Activated CD8-positive, alpha-beta T cell treated with anti-CD3 and anti-CD28 coated beads for 36 hours (primary cell): ENCODE measurements at regions not wholly inside any gene's neighbourhood (a gene's known extent, or its start where the extent isn't known, plus 50 kb on each side); places are given as distances from the start of the nearest gene placed in this dataset.

ENCODE experiments used
- ATAC-seq: fragments of 200-7000 bp; cut with Tn5 transposase; one replicate; pipeline ENCODE4 v1.10.0; 2021; ENCODE audit warnings: mild to moderate bottlenecking, moderate library complexity
- CTCF ChIA-PET: fragments of 350-600 bp; sonication (Branson Sonifier 250); formaldehyde crosslinking; loops from one replicate; lab custom pipeline; 2021; ENCODE audit warnings: antibody characterized with exemption; lab: Charles Lee
- POLR2A ChIA-PET: fragments of 350-600 bp; sonication (Branson Sonifier 250); formaldehyde crosslinking; loops from one replicate; lab custom pipeline; 2021; ENCODE audit warnings: antibody characterized with exemption; lab: Charles Lee
- DNase-seq: peaks from one replicate; pipeline ENCODE4 v3.0.0-alpha.2; 2020
- H3K27ac Mint-ChIP-seq: one replicate; pipeline ENCODE4 v1.8.0; 2021; ENCODE audit warnings: mild to moderate bottlenecking, mixed read lengths
- H3K27me3 Mint-ChIP-seq: one replicate; pipeline ENCODE4 v1.8.0; 2021; ENCODE audit warnings: mixed read lengths
- H3K36me3 Mint-ChIP-seq: one replicate; pipeline ENCODE4 v1.8.0; 2021; ENCODE audit warnings: low read depth, mixed read lengths
- H3K4me1 Mint-ChIP-seq: one replicate; pipeline ENCODE4 v1.8.0; 2021; ENCODE audit warnings: low read depth, mixed read lengths
- H3K4me3 Mint-ChIP-seq: one replicate; pipeline ENCODE4 v1.8.0; 2021; ENCODE audit warnings: mild to moderate bottlenecking, moderate library complexity, mixed read lengths
- H3K9me3 Mint-ChIP-seq: one replicate; pipeline ENCODE4 v1.8.0; 2021; ENCODE audit warnings: mixed read lengths
- CTCF ChIP-seq: fragments of 200-600 bp; IDR thresholded peaks from one replicate; pipeline ENCODE4 v1.8.0; 2022; ENCODE audit warnings: antibody characterized with exemption, mild to moderate bottlenecking
- intact Hi-C: fragments of 100-400 bp; cut with micrococcal nuclease; formaldehyde crosslinking; loops from one replicate; pipeline ENCODE4 v1.10.0; 2022

- no peak for DNase-seq
- Mint-ChIP-seq H3K4me1 (no peaks in the 10 kb centered on the region), H3K27me3 (no peaks in the 10 kb centered on the region), H3K9me3 (no peaks in the 10 kb centered on the region), H3K36me3 (no peaks in the 10 kb centered on the region), H3K4me3 (no peak overlapping the region), H3K27ac (no peak overlapping the region)
- ChIA-PET POLR2A (no interaction called here), CTCF (no interaction called here)
- intact Hi-C loops = no loop called here
- ATAC-seq = no peak
- no peak for TF ChIP-seq CTCF
Measured at GRCh38 chr2:6362671-6363450, 502.8 kb downstream of the CMPK2 start.

GRCh38 chr2:6368281-6368680 is 497.4 kb downstream of the CMPK2 start:
- Mint-ChIP-seq H3K27ac (no peak overlapping the region), H3K4me1 (no peaks in the 10 kb centered on the region), H3K36me3 (no peaks in the 10 kb centered on the region), H3K9me3 (no peaks in the 10 kb centered on the region), H3K27me3 (peaks cover 1% of the 10 kb centered on the region), H3K4me3 (no peak overlapping the region)
- DNase-seq (no peak), ATAC-seq (no peak)
- ChIA-PET CTCF (no interaction called here), POLR2A (no interaction called here)
- intact Hi-C loops = no loop called here
- no peak for TF ChIP-seq CTCF

- TF ChIP-seq CTCF = no peak
- no peak overlapping the region for H3K4me3 Mint-ChIP-seq
- POLR2A ChIA-PET = no interaction called here
- no peaks in the 10 kb centered on the region for H3K4me1 Mint-ChIP-seq
- intact Hi-C loops = no loop called here
- DNase-seq = no peak
- CTCF ChIA-PET = no interaction called here
- H3K9me3 Mint-ChIP-seq = no peaks in the 10 kb centered on the region
- H3K36me3 Mint-ChIP-seq = no peaks in the 10 kb centered on the region
- no peak overlapping the region for H3K27ac Mint-ChIP-seq
- H3K27me3 Mint-ChIP-seq = peaks cover 1% of the 10 kb centered on the region
- no peak for ATAC-seq
Measured at GRCh38 chr2:6369266-6369665, 496.4 kb downstream of the CMPK2 start.

- H3K36me3 Mint-ChIP-seq = no peaks in the 10 kb centered on the region
- peaks cover 1% of the 10 kb centered on the region for H3K27me3 Mint-ChIP-seq
- H3K4me3 Mint-ChIP-seq = no peak overlapping the region
- ATAC-seq (no peak), DNase-seq (no peak)
- no peaks in the 10 kb centered on the region for H3K4me1 Mint-ChIP-seq
- no peak for TF ChIP-seq CTCF
- ChIA-PET CTCF (interaction anchor here (0.7 kb wide), 1 partner anchor 712 kb away, joined by 3 read pairs; no protein-coding TSS in a partner anchor), POLR2A (no interaction called here)
- intact Hi-C loops = no loop called here
- peaks cover 1% of the 10 kb centered on the region for H3K9me3 Mint-ChIP-seq
- H3K27ac Mint-ChIP-seq = no peak overlapping the region
Measured at GRCh38 chr2:6370753-6371551, 494.8 kb downstream of the CMPK2 start.

- no peak for DNase-seq
- intact Hi-C loops = no loop called here
Measured at GRCh38 chr2:6372317-6372901, 493.3 kb downstream of the CMPK2 start.

More at GRCh38 chr2:6372317-6372901, 493.3 kb downstream of the CMPK2 start:
- peaks cover 1% of the 10 kb centered on the region for H3K9me3 Mint-ChIP-seq
- TF ChIP-seq CTCF = no peak
- H3K36me3 Mint-ChIP-seq = no peaks in the 10 kb centered on the region
- no peak overlapping the region for H3K27ac Mint-ChIP-seq
- ChIA-PET CTCF (no interaction called here), POLR2A (no interaction called here)
- no peaks in the 10 kb centered on the region for H3K4me1 Mint-ChIP-seq
- ATAC-seq = no peak
- peaks cover 1% of the 10 kb centered on the region for H3K27me3 Mint-ChIP-seq
- no peak overlapping the region for H3K4me3 Mint-ChIP-seq
